ENCODE measurements at regions not wholly inside any gene's neighbourhood (a gene's known extent, or its start where the extent isn't known, plus 50 kb on each side); places are given as distances from the start of the nearest gene placed in this dataset.

- H3K27ac Mint-ChIP-seq (ENCODE audit: unreplicated experiment): no peak overlapping the region
- CTCF ChIA-PET: no interaction called here
- TF ChIP-seq CTCF (IDR thresholded peaks at IDR 0.05; ENCODE audit: insufficient read depth in 1 of 2, low read depth in 1 of 2, low read length in 1 of 2, severe bottlenecking in 1 of 2, unreplicated experiment in 1 of 2): no peak
These were observed 164.9 kb upstream of the AGAP1 start for GRCh38 chr2:235328991-235329390.

GRCh38 chr2:235330775-235331451, 162.9 kb upstream of the AGAP1 start:
- no TSS peak for BruUV-seq (replicated peaks)
- Histone ChIP-seq H3K4me3 (ENCODE audit: low read depth, low read length) (no peak overlapping the region), H3K36me3 (ENCODE audit: control insufficient read depth, insufficient read depth, low read length) (no peaks in the 10 kb centered on the region), H3K27me3 (replicated peaks; ENCODE audit: control insufficient read depth, insufficient read depth, low read length) (no peaks in the 10 kb centered on the region), H3K4me1 (peaks cover 8% of the 10 kb centered on the region; the same call in 1 of the 2 replicates), H3K9me3 (no peaks in the 10 kb centered on the region)
- H3K27me3 Mint-ChIP-seq (ENCODE audit: insufficient read depth, unreplicated experiment): no peaks in the 10 kb centered on the region
- no peaks in the 10 kb centered on the region for H3K9me3 Mint-ChIP-seq (ENCODE audit: unreplicated experiment)
- DNase-seq: no peak
- intact Hi-C loops (cut with micrococcal nuclease; ENCODE audit: unreplicated experiment): no loop called here
- H3K27ac Mint-ChIP-seq (ENCODE audit: unreplicated experiment): no peak overlapping the region
- ChIA-PET POLR2A (no interaction called here), CTCF (no interaction called here)
- no peaks in the 10 kb centered on the region for H3K4me1 Mint-ChIP-seq (ENCODE audit: low read depth, unreplicated experiment)
- no peak for TF ChIP-seq CTCF (IDR thresholded peaks at IDR 0.05; ENCODE audit: insufficient read depth in 1 of 2, low read depth in 1 of 2, low read length in 1 of 2, severe bottlenecking in 1 of 2, unreplicated experiment in 1 of 2)
- H3K36me3 Mint-ChIP-seq (ENCODE audit: insufficient read depth, unreplicated experiment): no peaks in the 10 kb centered on the region
- no peak overlapping the region for H3K4me3 Mint-ChIP-seq (ENCODE audit: unreplicated experiment)

More at GRCh38 chr2:235328991-235329390, 164.9 kb upstream of the AGAP1 start:
- BruUV-seq (replicated peaks): no TSS peak
- DNase-seq: no peak
- H3K4me1 ChIP-seq: peaks cover 24% of the 10 kb centered on the region
- peaks cover 7% of the 10 kb centered on the region for H3K4me1 Mint-ChIP-seq (ENCODE audit: low read depth, unreplicated experiment)
- no peaks in the 10 kb centered on the region for H3K36me3 Mint-ChIP-seq (ENCODE audit: insufficient read depth, unreplicated experiment)
- intact Hi-C loops (cut with micrococcal nuclease; ENCODE audit: unreplicated experiment): no loop called here
- H3K36me3 ChIP-seq (ENCODE audit: control insufficient read depth, insufficient read depth, low read length): no peaks in the 10 kb centered on the region
- no peaks in the 10 kb centered on the region for H3K27me3 ChIP-seq (replicated peaks; ENCODE audit: control insufficient read depth, insufficient read depth, low read length)
- no peaks in the 10 kb centered on the region for H3K27me3 Mint-ChIP-seq (ENCODE audit: insufficient read depth, unreplicated experiment)
- POLR2A ChIA-PET: no interaction called here
- no peak overlapping the region for H3K4me3 Mint-ChIP-seq (ENCODE audit: unreplicated experiment)
- H3K9me3 Mint-ChIP-seq (ENCODE audit: unreplicated experiment): no peaks in the 10 kb centered on the region
- H3K9me3 ChIP-seq: no peaks in the 10 kb centered on the region
- H3K4me3 ChIP-seq (ENCODE audit: low read depth, low read length): no peak overlapping the region

GRCh38 chr2:235332240-235332890, 161.5 kb upstream of the AGAP1 start:
- POLR2A ChIA-PET: no interaction called here
- no peaks in the 10 kb centered on the region for H3K9me3 ChIP-seq
- Mint-ChIP-seq H3K4me3 (ENCODE audit: unreplicated experiment) (no peak overlapping the region), H3K9me3 (ENCODE audit: unreplicated experiment) (no peaks in the 10 kb centered on the region), H3K4me1 (ENCODE audit: low read depth, unreplicated experiment) (no peaks in the 10 kb centered on the region), H3K27me3 (ENCODE audit: insufficient read depth, unreplicated experiment) (no peaks in the 10 kb centered on the region), H3K27ac (ENCODE audit: unreplicated experiment) (no peak overlapping the region), H3K36me3 (ENCODE audit: insufficient read depth, unreplicated experiment) (no peaks in the 10 kb centered on the region)
- DNase-seq: no peak
- no peak for TF ChIP-seq CTCF (IDR thresholded peaks at IDR 0.05; ENCODE audit: insufficient read depth in 1 of 2, low read depth in 1 of 2, low read length in 1 of 2, severe bottlenecking in 1 of 2, unreplicated experiment in 1 of 2)
- CTCF ChIA-PET: no interaction called here
- H3K4me3 ChIP-seq (ENCODE audit: low read depth, low read length): no peak overlapping the region
- intact Hi-C loops (cut with micrococcal nuclease; ENCODE audit: unreplicated experiment): no loop called here
- no peaks in the 10 kb centered on the region for H3K36me3 ChIP-seq (ENCODE audit: control insufficient read depth, insufficient read depth, low read length)
- BruUV-seq (replicated peaks): no TSS peak
- peaks cover 8% of the 10 kb centered on the region; the same call in 1 of the 2 replicates for H3K4me1 ChIP-seq
- no peaks in the 10 kb centered on the region for H3K27me3 ChIP-seq (replicated peaks; ENCODE audit: control insufficient read depth, insufficient read depth, low read length)
